GM12878 (cell line): ENCODE measurements at regions not wholly inside any gene's neighbourhood (a gene's known extent, or its start where the extent isn't known, plus 50 kb on each side); places are given as distances from the start of the nearest gene placed in this dataset.

Experiments used
- ATAC-seq: fragments of 200-7000 bp; cut with Tn5 transposase; 3 replicates; pipeline ENCODE4 v1.9.1; 2020; ENCODE audit warnings: mild to moderate bottlenecking, moderate library complexity
- BruUV-seq: library from RNA; stranded (reverse); fragments of 400-500 nt; replicated peaks from 2 replicates; lab custom pipeline; 2021; lab: Mats Ljungman, UMichigan
- CTCF ChIA-PET: fragments of 300-600 bp; sonication (Branson Sonifier 250); formaldehyde crosslinking; extraction: SDS; loops from one replicate; lab custom pipeline; 2021; ENCODE audit warnings: inconsistent platforms; lab: Yijun Ruan, JAX
- POLR2A ChIA-PET: fragments of 350-600 bp; formaldehyde crosslinking; extraction: SDS; loops from one replicate; lab custom pipeline; 2021; ENCODE audit warnings: inconsistent platforms; lab: Charles Lee
- RAD21 ChIA-PET: fragments of 300-600 bp; sonication (Branson Sonifier 250); formaldehyde crosslinking; loops from one replicate; lab custom pipeline; 2023; ENCODE audit warnings: antibody characterized with exemption; ENCODE audit not compliant: unreplicated experiment; lab: Charles Lee
- SMC1A ChIA-PET: fragments of 300-600 bp; sonication (Branson Sonifier 250); formaldehyde crosslinking; loops from one replicate; lab custom pipeline; 2023; ENCODE audit not compliant: unreplicated experiment, uncharacterized antibody; lab: Charles Lee
- DNase-seq: peaks from one replicate; pipeline ENCODE4 v3.0.0-alpha.2; 2011; ENCODE audit warnings: low read depth, low spot score
- FAIRE-seq: peaks from 3 replicates; lab custom pipeline; 2011; peaks lifted over from hg19 to GRCh38; lab: Jason Lieb, UNC
- H2AFZ ChIP-seq: 2 replicates; pipeline ENCODE4 v1.6.0; 2011; ENCODE audit warnings: low read depth, low read length, control low read depth; ENCODE audit not compliant: control insufficient read depth
- H3K27ac ChIP-seq: 2 replicates; pipeline ENCODE4 v1.5.1; 2011; ENCODE audit warnings: control low read depth; ENCODE audit not compliant: control insufficient read depth, insufficient read depth
- H3K27me3 ChIP-seq, 2 experiments: replicated peaks in 1 of 2; 2 replicates each; pipeline versions ENCODE4 v1.6.0 to v1.6.1; 2011; ENCODE audit warnings: low read length in 1 of 2; ENCODE audit not compliant: control insufficient read depth in 2 of 2, insufficient read depth in 2 of 2
- H3K36me3 ChIP-seq, 2 experiments: 2 replicates each; pipeline ENCODE4 v1.5.1; 2011; ENCODE audit warnings: low read length in 1 of 2; ENCODE audit not compliant: control insufficient read depth in 2 of 2, insufficient read depth in 2 of 2
- H3K4me1 ChIP-seq: 2 replicates; pipeline ENCODE4 v1.6.1; 2011; ENCODE audit warnings: mild to moderate bottlenecking, low read length, moderate library complexity, mixed read lengths; ENCODE audit not compliant: control insufficient read depth, insufficient read depth
- H3K4me2 ChIP-seq: 2 replicates; pipeline ENCODE4 v1.6.0; 2011; ENCODE audit warnings: control low read depth; ENCODE audit not compliant: control insufficient read depth, insufficient read depth
- H3K4me3 ChIP-seq: fragments of 200-600 bp; sonication (generic); 2 replicates; pipeline ENCODE4 v1.5.1; 2016
- H3K79me2 ChIP-seq: 2 replicates; pipeline ENCODE4 v1.6.0; 2011; ENCODE audit warnings: low read length; ENCODE audit not compliant: control insufficient read depth, insufficient read depth
- H3K9ac ChIP-seq: 2 replicates; pipeline ENCODE4 v1.8.0; 2011; ENCODE audit warnings: low read length, control low read depth, mixed read lengths; ENCODE audit not compliant: control insufficient read depth, insufficient read depth
- H3K9me3 ChIP-seq: replicated peaks from 3 replicates; pipeline ENCODE4 v1.5.1; 2011; ENCODE audit warnings: mild to moderate bottlenecking, low read length; ENCODE audit not compliant: control insufficient read depth, insufficient read depth
- H4K20me1 ChIP-seq: 2 replicates; pipeline ENCODE4 v1.6.0; 2011; ENCODE audit not compliant: control insufficient read depth, insufficient read depth
- BHLHE40 ChIP-seq, 2 experiments: fragments of 450-650 bp in 1 of 2; IDR thresholded peaks; 2 replicates each; pipeline ENCODE4 v1.6.1; 2011 to 2017; ENCODE audit warnings: low read depth in 2 of 2, borderline replicate concordance in 1 of 2, improper control_type of control experiment in 1 of 2, low read length in 1 of 2, mild to moderate bottlenecking in 1 of 2
- CHD2 ChIP-seq: IDR thresholded peaks from 2 replicates; pipeline ENCODE4 v1.6.1; 2011; ENCODE audit warnings: low read depth, low read length, improper control_type of control experiment, borderline replicate concordance
- DPF2 ChIP-seq: fragments of 450-650 bp; IDR thresholded peaks from 2 replicates; pipeline ENCODE4 v1.6.1; 2017; ENCODE audit warnings: mild to moderate bottlenecking
- PAX8 ChIP-seq: fragments of 450-650 bp; IDR thresholded peaks from 2 replicates; pipeline ENCODE4 v1.6.1; 2017; ENCODE audit warnings: mild to moderate bottlenecking, moderate library complexity
- POU2F2 ChIP-seq: IDR thresholded peaks from 3 replicates; pipeline ENCODE4 v1.6.1; 2011; ENCODE audit warnings: low read depth, mild to moderate bottlenecking, low read length, borderline replicate concordance
- WGBS: methylation state at CpG from one replicate; pipeline ENCODE4 v1.1.6; 2016; ENCODE audit warnings: low lambda C conversion rate; ENCODE audit not compliant: insufficient replicate concordance, insufficient coverage; ENCODE audit errors: missing lambda C conversion rate; 5-methylcytosine and 5-hydroxymethylcytosine counted together
- in situ Hi-C: fragments of 300-500 bp; cut with MboI; formaldehyde crosslinking; loops from 9 replicates; pipeline ENCODE4 v1.14.3; 2018; ENCODE audit warnings: mixed read lengths
- intact Hi-C: fragments of 100-400 bp; cut with micrococcal nuclease; formaldehyde crosslinking; loops from one replicate; pipeline ENCODE4 v1.14.2; 2022; ENCODE audit not compliant: unreplicated experiment
- TF ChIP-seq, protein P1 (sequence below): fragments of 450-650 bp; IDR thresholded peaks from 2 replicates; pipeline ENCODE4 v1.6.1; 2017; ENCODE audit warnings: mild to moderate bottlenecking
- TF ChIP-seq, protein P2 (sequence below): fragments of 450-650 bp; IDR thresholded peaks from 2 replicates; pipeline ENCODE4 v1.6.1; 2016; ENCODE audit warnings: mild to moderate bottlenecking, moderate library complexity, borderline replicate concordance

DNA sequence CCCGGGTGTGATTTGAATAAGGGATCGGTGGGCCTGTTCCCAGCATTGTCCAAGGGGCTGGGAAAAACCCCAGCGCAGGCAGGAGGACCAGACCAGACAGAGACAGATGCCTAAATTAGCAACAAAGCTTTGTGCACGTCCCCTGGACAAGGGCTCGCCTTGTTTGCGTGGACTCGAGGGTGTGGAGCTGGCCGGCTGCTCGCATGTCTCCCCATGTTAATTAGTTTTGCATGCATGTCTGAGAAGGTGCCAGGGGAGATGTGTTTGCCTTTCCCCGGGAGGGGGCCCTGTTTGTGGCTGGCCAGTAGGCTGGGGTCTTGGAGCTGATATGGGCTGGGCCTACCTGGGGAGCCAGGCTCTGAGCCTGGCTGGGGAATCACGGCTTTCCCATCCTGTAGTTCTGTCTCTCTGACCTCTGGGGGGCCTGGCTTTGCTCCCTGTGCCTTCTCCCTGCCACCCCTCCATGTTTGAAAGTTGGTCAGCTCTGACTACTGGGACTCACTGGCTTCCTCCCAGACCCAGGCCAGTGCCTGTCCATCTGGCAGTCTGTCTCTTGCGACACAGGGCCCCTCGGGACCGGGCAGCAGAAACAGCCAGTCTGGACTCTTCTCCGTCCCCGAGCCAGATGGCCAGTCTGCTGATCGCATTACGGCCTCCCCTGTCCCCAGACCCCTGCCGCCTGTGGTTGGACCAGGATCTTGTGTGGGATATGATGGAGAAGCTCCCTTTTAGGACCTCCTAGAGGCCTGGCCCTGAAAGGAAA, 55.4 kb upstream of the POLG start:
- H3K9me3 ChIP-seq = no peaks in the 10 kb centered on the region
- no peaks in the 10 kb centered on the region for H4K20me1 ChIP-seq
- in situ Hi-C loops = no loop called here
- no peaks in the 10 kb centered on the region for H3K79me2 ChIP-seq
- no peak overlapping the region for H3K4me2 ChIP-seq
- FAIRE-seq (no peak), DNase-seq (no peak), ATAC-seq (no peak)
- intact Hi-C loops = no loop called here
- ChIA-PET CTCF (interaction anchor here (0.8 to 1.2 kb wide), 4 partner anchors 18 to 53 kb away, joined by 3 read pairs; no protein-coding TSS in a partner anchor), RAD21 (no interaction called here), SMC1A (interaction anchor here (0.5 to 1.4 kb wide), 2 partner anchors 12 to 30 kb away, joined by 3 read pairs; no protein-coding TSS in a partner anchor), POLR2A (no interaction called here)
- no peak overlapping the region for H3K27ac ChIP-seq
- no peak overlapping the region for H3K9ac ChIP-seq
- BruUV-seq = no TSS peak
- no peaks in the 10 kb centered on the region for H3K4me1 ChIP-seq
- peaks cover 0 to 4% of the 10 kb centered on the region in 2 experiments; a peak in 2 of 4 replicates for H3K27me3 ChIP-seq
- no peaks in the 10 kb centered on the region for H3K36me3 ChIP-seq
- no peak for TF ChIP-seq DPF2
- TF ChIP-seq, protein P1, sequence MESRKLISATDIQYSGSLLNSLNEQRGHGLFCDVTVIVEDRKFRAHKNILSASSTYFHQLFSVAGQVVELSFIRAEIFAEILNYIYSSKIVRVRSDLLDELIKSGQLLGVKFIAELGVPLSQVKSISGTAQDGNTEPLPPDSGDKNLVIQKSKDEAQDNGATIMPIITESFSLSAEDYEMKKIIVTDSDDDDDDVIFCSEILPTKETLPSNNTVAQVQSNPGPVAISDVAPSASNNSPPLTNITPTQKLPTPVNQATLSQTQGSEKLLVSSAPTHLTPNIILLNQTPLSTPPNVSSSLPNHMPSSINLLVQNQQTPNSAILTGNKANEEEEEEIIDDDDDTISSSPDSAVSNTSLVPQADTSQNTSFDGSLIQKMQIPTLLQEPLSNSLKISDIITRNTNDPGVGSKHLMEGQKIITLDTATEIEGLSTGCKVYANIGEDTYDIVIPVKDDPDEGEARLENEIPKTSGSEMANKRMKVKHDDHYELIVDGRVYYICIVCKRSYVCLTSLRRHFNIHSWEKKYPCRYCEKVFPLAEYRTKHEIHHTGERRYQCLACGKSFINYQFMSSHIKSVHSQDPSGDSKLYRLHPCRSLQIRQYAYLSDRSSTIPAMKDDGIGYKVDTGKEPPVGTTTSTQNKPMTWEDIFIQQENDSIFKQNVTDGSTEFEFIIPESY = no peak
- TF ChIP-seq, protein P2, sequence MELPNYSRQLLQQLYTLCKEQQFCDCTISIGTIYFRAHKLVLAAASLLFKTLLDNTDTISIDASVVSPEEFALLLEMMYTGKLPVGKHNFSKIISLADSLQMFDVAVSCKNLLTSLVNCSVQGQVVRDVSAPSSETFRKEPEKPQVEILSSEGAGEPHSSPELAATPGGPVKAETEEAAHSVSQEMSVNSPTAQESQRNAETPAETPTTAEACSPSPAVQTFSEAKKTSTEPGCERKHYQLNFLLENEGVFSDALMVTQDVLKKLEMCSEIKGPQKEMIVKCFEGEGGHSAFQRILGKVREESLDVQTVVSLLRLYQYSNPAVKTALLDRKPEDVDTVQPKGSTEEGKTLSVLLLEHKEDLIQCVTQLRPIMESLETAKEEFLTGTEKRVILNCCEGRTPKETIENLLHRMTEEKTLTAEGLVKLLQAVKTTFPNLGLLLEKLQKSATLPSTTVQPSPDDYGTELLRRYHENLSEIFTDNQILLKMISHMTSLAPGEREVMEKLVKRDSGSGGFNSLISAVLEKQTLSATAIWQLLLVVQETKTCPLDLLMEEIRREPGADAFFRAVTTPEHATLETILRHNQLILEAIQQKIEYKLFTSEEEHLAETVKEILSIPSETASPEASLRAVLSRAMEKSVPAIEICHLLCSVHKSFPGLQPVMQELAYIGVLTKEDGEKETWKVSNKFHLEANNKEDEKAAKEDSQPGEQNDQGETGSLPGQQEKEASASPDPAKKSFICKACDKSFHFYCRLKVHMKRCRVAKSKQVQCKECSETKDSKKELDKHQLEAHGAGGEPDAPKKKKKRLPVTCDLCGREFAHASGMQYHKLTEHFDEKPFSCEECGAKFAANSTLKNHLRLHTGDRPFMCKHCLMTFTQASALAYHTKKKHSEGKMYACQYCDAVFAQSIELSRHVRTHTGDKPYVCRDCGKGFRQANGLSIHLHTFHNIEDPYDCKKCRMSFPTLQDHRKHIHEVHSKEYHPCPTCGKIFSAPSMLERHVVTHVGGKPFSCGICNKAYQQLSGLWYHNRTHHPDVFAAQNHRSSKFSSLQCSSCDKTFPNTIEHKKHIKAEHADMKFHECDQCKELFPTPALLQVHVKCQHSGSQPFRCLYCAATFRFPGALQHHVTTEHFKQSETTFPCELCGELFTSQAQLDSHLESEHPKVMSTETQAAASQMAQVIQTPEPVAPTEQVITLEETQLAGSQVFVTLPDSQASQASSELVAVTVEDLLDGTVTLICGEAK = no peak
- no peak for TF ChIP-seq BHLHE40 (IDR thresholded peaks at IDR 0.05; ENCODE audit: borderline replicate concordance in 1 of 2, low read depth in 2 of 2, low read length in 1 of 2)
- TF ChIP-seq PAX8 = no peak
- TF ChIP-seq POU2F2 = no peak
- no peak for TF ChIP-seq CHD2
- H2AFZ ChIP-seq = no peak overlapping the region
- WGBS = 45% methylated on average over 19 of the region's 19 CpGs
- H3K4me3 ChIP-seq = no peak overlapping the region
